GM23338 (cell line): ENCODE measurements at regions not wholly inside any gene's neighbourhood (a gene's known extent, or its start where the extent isn't known, plus 50 kb on each side); places are given as distances from the start of the nearest gene placed in this dataset.

Experiments
- ATAC-seq: fragments of 200-7000 bp; cut with Tn5 transposase; 3 replicates; pipeline ENCODE4 v1.9.1; 2020
- DNase-seq: peaks from one replicate; pipeline ENCODE4 v3.0.0-alpha.2; 2015; ENCODE audit warnings: low spot score
- H2AFZ ChIP-seq: fragments of 200-600 bp; sonication (generic); 2 replicates; pipeline ENCODE4 v1.8.0; 2016; ENCODE audit warnings: antibody characterized with exemption, mild to moderate bottlenecking, moderate library complexity
- H3F3A ChIP-seq: fragments of 200-600 bp; sonication (generic); replicated peaks from 2 replicates; pipeline ENCODE4 v1.8.0; 2017; ENCODE audit warnings: antibody characterized with exemption, mixed run types, low read depth
- H3K27ac ChIP-seq: fragments of 200-600 bp; sonication (generic); 2 replicates; pipeline ENCODE4 v1.6.1; 2016; ENCODE audit warnings: low read depth
- H3K27me3 ChIP-seq: fragments of 200-600 bp; sonication (generic); 2 replicates; pipeline ENCODE4 v1.8.0; 2016; ENCODE audit warnings: mild to moderate bottlenecking, mixed run types, moderate library complexity; ENCODE audit not compliant: insufficient read depth
- H3K36me3 ChIP-seq: fragments of 200-600 bp; sonication (generic); 2 replicates; pipeline ENCODE4 v1.8.0; 2016; ENCODE audit warnings: mild to moderate bottlenecking; ENCODE audit not compliant: insufficient read depth
- H3K4me1 ChIP-seq: fragments of 200-600 bp; sonication (generic); 2 replicates; pipeline ENCODE4 v1.8.0; 2016; ENCODE audit warnings: mild to moderate bottlenecking, moderate library complexity; ENCODE audit not compliant: insufficient read depth
- H3K4me2 ChIP-seq: fragments of 200-600 bp; sonication (generic); 2 replicates; pipeline ENCODE4 v1.7.1; 2017; ENCODE audit warnings: mixed run types
- H3K4me3 ChIP-seq: fragments of 200-600 bp; sonication (generic); 2 replicates; pipeline ENCODE4 v1.6.1; 2016; ENCODE audit warnings: mixed run types
- H3K79me2 ChIP-seq: fragments of 200-600 bp; sonication (generic); replicated peaks from 2 replicates; pipeline ENCODE4 v1.8.0; 2017; ENCODE audit warnings: mild to moderate bottlenecking; ENCODE audit not compliant: insufficient read depth
- H3K9me2 ChIP-seq: fragments of 200-600 bp; sonication (generic); 2 replicates; pipeline ENCODE4 v1.8.0; 2017; ENCODE audit not compliant: insufficient read depth
- H4K20me1 ChIP-seq: fragments of 200-600 bp; sonication (generic); replicated peaks from 2 replicates; pipeline ENCODE4 v1.8.0; 2017; ENCODE audit warnings: mild to moderate bottlenecking; ENCODE audit not compliant: insufficient read depth
- H3K27ac Mint-ChIP-seq: 2 replicates; pipeline ENCODE4 v1.8.0; 2020; ENCODE audit warnings: inconsistent platforms, mild to moderate bottlenecking, moderate library complexity, mixed read lengths
- H3K27me3 Mint-ChIP-seq: 3 replicates; pipeline ENCODE4 v1.8.0; 2022; ENCODE audit warnings: low read depth, mild to moderate bottlenecking, moderate library complexity, mixed read lengths, inconsistent platforms; ENCODE audit not compliant: insufficient read depth, poor library complexity
- H3K36me3 Mint-ChIP-seq: 3 replicates; pipeline ENCODE4 v1.8.0; 2021; ENCODE audit warnings: low read depth, mild to moderate bottlenecking, inconsistent platforms, moderate library complexity, mixed read lengths
- H3K4me1 Mint-ChIP-seq: 3 replicates; pipeline ENCODE4 v1.8.0; 2020; ENCODE audit warnings: mild to moderate bottlenecking, inconsistent platforms, mixed read lengths
- H3K4me3 Mint-ChIP-seq: 3 replicates; pipeline ENCODE4 v1.8.0; 2021; ENCODE audit warnings: moderate library complexity, mild to moderate bottlenecking, inconsistent platforms, mixed read lengths
- H3K9me3 Mint-ChIP-seq: 3 replicates; pipeline ENCODE4 v1.8.0; 2020; ENCODE audit warnings: moderate library complexity, mild to moderate bottlenecking, inconsistent platforms, mixed read lengths
- CREB1 ChIP-seq: fragments of 250-450 bp; sonication (Bioruptor Pico); IDR thresholded peaks from 2 replicates; pipeline ENCODE4 v1.5.0; 2020; ENCODE audit warnings: low read depth, mild to moderate bottlenecking, moderate library complexity
- EZH2 ChIP-seq: fragments of 200-600 bp; sonication (generic); IDR thresholded peaks from one replicate; pipeline ENCODE4 v1.8.0; 2017; ENCODE audit warnings: antibody characterized with exemption, mild to moderate bottlenecking, low read depth; ENCODE audit not compliant: unreplicated experiment
- NANOG ChIP-seq: IDR thresholded peaks from 2 replicates; pipeline ENCODE4 v1.6.1; 2016; ENCODE audit warnings: antibody characterized with exemption, borderline replicate concordance
- POLR2AphosphoS5 ChIP-seq: IDR thresholded peaks from 2 replicates; pipeline ENCODE4 v1.6.1; 2016; ENCODE audit warnings: antibody characterized with exemption, low read depth
- STAT1 ChIP-seq: IDR thresholded peaks from one replicate; pipeline ENCODE4 v1.6.1; 2016; ENCODE audit warnings: antibody characterized with exemption; ENCODE audit not compliant: unreplicated experiment
- ZNF114 ChIP-seq: fragments of 250-450 bp; sonication (Bioruptor Pico); IDR thresholded peaks from 2 replicates; pipeline ENCODE4 v1.5.0; 2020; ENCODE audit warnings: mild to moderate bottlenecking, moderate library complexity
- ZNF331 ChIP-seq: fragments of 250-450 bp; sonication (Bioruptor Pico); IDR thresholded peaks from 2 replicates; pipeline ENCODE4 v1.5.0; 2020; ENCODE audit warnings: low read depth, mild to moderate bottlenecking, moderate library complexity
- TF ChIP-seq, protein P1 (sequence below): fragments of 250-450 bp; sonication (Bioruptor Pico); IDR thresholded peaks from 2 replicates; pipeline ENCODE4 v1.5.0; 2020; ENCODE audit warnings: mild to moderate bottlenecking, moderate library complexity
- TF ChIP-seq, protein P2 (sequence below): IDR thresholded peaks from 2 replicates; pipeline ENCODE4 v1.6.1; 2016; ENCODE audit warnings: antibody characterized with exemption

DNA sequence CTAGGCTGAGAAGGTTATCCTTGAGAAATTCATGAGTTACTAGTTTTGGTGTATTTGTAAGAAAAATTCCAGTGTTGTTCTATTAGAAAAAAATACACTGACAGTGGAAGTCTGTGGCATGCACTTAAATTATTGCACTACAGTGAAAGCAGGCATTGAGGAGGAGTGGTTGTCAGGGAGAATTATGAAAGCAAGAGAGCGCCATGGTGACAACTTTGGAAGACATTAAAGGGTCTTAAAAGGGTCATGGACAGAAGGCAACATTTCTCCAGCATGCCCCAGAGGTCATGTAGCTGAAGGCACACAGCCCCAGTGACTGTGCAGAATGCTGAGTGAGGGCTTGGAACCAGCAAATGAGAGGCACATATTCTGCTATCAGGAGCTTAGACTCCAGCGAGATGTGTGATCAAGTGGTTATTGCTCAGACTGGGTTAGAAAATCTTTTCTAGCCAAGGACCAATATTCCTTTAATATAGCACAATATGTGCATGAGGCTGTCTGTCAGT is 292.7 kb downstream of the OLFM4 start (continued):
- TF ChIP-seq, protein P1, sequence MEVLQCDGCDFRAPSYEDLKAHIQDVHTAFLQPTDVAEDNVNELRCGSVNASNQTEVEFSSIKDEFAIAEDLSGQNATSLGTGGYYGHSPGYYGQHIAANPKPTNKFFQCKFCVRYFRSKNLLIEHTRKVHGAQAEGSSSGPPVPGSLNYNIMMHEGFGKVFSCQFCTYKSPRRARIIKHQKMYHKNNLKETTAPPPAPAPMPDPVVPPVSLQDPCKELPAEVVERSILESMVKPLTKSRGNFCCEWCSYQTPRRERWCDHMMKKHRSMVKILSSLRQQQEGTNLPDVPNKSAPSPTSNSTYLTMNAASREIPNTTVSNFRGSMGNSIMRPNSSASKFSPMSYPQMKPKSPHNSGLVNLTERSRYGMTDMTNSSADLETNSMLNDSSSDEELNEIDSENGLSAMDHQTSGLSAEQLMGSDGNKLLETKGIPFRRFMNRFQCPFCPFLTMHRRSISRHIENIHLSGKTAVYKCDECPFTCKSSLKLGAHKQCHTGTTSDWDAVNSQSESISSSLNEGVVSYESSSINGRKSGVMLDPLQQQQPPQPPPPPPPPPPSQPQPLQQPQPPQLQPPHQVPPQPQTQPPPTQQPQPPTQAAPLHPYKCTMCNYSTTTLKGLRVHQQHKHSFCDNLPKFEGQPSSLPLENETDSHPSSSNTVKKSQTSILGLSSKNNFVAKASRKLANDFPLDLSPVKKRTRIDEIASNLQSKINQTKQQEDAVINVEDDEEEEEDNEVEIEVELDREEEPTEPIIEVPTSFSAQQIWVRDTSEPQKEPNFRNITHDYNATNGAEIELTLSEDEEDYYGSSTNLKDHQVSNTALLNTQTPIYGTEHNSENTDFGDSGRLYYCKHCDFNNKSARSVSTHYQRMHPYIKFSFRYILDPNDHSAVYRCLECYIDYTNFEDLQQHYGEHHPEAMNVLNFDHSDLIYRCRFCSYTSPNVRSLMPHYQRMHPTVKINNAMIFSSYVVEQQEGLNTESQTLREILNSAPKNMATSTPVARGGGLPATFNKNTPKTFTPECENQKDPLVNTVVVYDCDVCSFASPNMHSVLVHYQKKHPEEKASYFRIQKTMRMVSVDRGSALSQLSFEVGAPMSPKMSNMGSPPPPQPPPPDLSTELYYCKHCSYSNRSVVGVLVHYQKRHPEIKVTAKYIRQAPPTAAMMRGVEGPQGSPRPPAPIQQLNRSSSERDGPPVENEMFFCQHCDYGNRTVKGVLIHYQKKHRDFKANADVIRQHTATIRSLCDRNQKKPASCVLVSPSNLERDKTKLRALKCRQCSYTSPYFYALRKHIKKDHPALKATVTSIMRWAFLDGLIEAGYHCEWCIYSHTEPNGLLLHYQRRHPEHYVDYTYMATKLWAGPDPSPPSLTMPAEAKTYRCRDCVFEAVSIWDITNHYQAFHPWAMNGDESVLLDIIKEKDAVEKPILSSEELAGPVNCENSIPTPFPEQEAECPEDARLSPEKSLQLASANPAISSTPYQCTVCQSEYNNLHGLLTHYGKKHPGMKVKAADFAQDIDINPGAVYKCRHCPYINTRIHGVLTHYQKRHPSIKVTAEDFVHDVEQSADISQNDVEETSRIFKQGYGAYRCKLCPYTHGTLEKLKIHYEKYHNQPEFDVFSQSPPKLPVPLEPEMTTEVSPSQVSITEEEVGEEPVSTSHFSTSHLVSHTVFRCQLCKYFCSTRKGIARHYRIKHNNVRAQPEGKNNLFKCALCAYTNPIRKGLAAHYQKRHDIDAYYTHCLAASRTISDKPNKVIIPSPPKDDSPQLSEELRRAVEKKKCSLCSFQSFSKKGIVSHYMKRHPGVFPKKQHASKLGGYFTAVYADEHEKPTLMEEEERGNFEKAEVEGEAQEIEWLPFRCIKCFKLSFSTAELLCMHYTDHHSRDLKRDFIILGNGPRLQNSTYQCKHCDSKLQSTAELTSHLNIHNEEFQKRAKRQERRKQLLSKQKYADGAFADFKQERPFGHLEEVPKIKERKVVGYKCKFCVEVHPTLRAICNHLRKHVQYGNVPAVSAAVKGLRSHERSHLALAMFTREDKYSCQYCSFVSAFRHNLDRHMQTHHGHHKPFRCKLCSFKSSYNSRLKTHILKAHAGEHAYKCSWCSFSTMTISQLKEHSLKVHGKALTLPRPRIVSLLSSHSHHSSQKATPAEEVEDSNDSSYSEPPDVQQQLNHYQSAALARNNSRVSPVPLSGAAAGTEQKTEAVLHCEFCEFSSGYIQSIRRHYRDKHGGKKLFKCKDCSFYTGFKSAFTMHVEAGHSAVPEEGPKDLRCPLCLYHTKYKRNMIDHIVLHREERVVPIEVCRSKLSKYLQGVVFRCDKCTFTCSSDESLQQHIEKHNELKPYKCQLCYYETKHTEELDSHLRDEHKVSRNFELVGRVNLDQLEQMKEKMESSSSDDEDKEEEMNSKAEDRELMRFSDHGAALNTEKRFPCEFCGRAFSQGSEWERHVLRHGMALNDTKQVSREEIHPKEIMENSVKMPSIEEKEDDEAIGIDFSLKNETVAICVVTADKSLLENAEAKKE (CRISPR knock-in tag): no peak
- TF ChIP-seq NANOG (no peak), ZNF114 (CRISPR knock-in tag) (no peak)

DNA sequence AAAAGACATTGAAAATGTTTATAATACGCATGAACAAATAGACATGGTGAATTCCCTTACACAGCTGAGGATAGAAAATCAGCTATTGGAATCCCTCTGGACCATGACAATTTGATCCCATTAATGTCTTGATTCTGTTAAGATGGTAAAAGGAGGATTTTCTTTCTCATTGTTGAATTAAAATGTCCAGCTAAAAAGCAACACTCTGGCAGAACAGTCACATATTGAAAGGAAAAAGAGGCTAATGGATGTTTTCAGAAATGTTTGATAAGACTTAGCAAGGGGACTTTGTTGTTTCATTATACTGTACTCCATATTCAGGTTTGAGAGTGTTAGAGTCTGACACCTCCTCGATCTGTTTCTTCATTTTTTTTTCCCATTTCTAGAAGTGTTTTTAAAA is 296.0 kb downstream of the OLFM4 start:
- no peaks in the 10 kb centered on the region for H3K79me2 ChIP-seq
- H3K27me3 Mint-ChIP-seq: no peaks in the 10 kb centered on the region
- H3K4me1 Mint-ChIP-seq: no peaks in the 10 kb centered on the region
- no peak overlapping the region for H3K4me3 Mint-ChIP-seq
- no peaks in the 10 kb centered on the region for H3F3A ChIP-seq
- no peaks in the 10 kb centered on the region for H4K20me1 ChIP-seq
- no peaks in the 10 kb centered on the region for H3K36me3 Mint-ChIP-seq
- no peaks in the 10 kb centered on the region for H3K27me3 ChIP-seq
- H3K27ac ChIP-seq: no peak overlapping the region
- H3K9me2 ChIP-seq: no peaks in the 10 kb centered on the region
- no peaks in the 10 kb centered on the region for H3K36me3 ChIP-seq
- H3K27ac Mint-ChIP-seq: no peak overlapping the region
- ATAC-seq (no peak), DNase-seq (no peak)
- H2AFZ ChIP-seq: no peak overlapping the region
- no peaks in the 10 kb centered on the region for H3K9me3 Mint-ChIP-seq
- H3K4me1 ChIP-seq: no peaks in the 10 kb centered on the region
- TF ChIP-seq STAT1 (no peak), ZNF331 (CRISPR knock-in tag) (no peak), NANOG (no peak), EZH2 (no peak), ZNF114 (CRISPR knock-in tag) (no peak), POLR2AphosphoS5 (no peak), CREB1 (CRISPR knock-in tag) (no peak)
- TF ChIP-seq, protein P2, sequence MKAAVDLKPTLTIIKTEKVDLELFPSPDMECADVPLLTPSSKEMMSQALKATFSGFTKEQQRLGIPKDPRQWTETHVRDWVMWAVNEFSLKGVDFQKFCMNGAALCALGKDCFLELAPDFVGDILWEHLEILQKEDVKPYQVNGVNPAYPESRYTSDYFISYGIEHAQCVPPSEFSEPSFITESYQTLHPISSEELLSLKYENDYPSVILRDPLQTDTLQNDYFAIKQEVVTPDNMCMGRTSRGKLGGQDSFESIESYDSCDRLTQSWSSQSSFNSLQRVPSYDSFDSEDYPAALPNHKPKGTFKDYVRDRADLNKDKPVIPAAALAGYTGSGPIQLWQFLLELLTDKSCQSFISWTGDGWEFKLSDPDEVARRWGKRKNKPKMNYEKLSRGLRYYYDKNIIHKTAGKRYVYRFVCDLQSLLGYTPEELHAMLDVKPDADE: no peak
- TF ChIP-seq, protein P1 (CRISPR knock-in tag): no peak
- H3K4me3 ChIP-seq: no peak overlapping the region
- H3K4me2 ChIP-seq: no peak overlapping the region
